ENCODE measurements at regions not wholly inside any gene's neighbourhood (a gene's known extent, or its start where the extent isn't known, plus 50 kb on each side); places are given as distances from the start of the nearest gene placed in this dataset.

DNA sequence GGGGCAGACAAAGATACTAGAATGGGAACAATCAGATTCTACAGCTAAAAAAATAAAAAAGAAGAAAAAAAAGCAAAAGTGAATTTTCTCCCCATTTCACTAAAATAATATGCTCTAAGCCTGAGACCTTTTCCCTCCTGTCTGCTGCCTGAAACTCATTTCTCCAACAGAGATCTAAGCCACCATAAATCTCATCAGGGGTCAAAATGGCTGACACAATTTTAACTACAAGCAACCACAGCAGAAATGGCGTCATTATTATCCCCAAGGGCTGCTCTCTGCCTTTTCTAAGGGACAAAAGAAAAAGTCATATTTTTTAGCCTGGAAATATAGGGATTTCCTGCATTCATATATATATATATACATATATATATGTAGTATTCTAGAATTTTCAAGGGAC is 183.7 kb upstream of the CAMK1G start:
- no peak for DNase-seq (ENCODE audit: low read depth in 2 of 2)

GRCh38 chr1:209400351-209401220 is 182.9 kb upstream of the CAMK1G start:
- DNase-seq (ENCODE audit: low read depth in 2 of 2), result no peak

GRCh38 chr1:209402697-209403096 is 180.8 kb upstream of the CAMK1G start:
- DNase-seq (ENCODE audit: low read depth in 2 of 2), result no peak

DNA sequence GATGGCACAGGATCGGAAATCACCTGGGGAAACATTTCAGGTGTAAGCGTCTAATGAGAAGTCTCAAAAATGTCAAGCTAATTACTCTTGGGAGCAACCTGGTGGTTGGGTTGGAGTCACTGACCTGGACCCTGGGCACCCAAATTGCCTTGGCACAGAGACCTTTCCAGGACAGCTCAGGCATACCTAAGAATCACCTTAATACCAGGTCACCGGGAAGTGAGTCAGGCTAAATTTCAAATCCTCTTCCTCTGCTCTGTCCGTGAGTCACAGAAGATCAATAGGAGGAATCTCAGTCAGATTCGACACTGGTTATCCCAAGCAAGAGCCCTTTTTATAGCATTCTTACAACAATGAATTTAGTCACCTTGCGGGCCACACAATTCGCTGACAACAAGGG is 179.6 kb upstream of the CAMK1G start:
- no peak for DNase-seq (ENCODE audit: low read depth in 2 of 2)

GRCh38 chr1:209404577-209404976 is 178.9 kb upstream of the CAMK1G start:
- DNase-seq (ENCODE audit: low read depth in 2 of 2), result no peak

- DNase-seq (ENCODE audit: low read depth in 2 of 2), result no peak
These were observed 178.2 kb upstream of the CAMK1G start for GRCh38 chr1:209405183-209405814.

GRCh38 chr1:209406168-209406567 is 177.3 kb upstream of the CAMK1G start:
- no peak for DNase-seq (ENCODE audit: low read depth in 2 of 2)

DNA sequence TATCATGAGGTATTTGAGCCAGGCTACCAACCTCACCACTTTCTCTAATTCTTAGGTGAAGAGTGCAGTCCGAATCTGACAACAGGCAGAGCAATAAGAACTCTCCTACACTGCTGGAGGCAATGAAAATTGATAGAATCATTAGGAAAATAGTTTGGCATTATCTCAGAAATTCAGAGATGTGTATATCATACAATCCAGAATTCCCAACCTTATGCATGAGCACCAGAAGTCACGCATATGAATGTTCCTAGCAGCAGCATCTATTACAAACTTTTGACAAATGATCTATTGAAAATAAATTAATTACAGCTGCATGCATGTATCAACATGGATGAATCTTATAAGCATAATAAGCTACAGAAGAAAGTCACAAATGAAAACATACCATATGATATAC is 176.9 kb upstream of the CAMK1G start:
- no peak for DNase-seq (ENCODE audit: low read depth in 2 of 2)

DNA sequence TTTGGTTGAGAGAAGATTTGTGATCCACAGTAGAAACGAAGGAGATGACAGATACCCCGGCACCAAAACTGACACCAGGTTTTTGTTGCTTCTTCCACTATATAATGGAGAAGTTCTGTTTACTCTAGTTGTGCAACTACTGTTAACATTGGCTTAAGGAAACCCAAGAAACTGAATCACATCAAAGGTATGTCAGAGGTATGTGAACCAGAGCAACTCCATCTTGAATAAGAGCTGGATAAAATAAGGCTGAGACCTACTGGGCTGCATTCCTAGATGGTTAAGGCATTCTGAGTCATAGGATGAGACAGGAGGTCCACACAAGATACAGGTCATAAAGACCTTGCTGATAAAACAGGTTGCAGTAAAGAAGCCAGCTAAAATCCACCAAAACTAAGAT is 173.7 kb upstream of the CAMK1G start:
- DNase-seq (ENCODE audit: low read depth in 2 of 2), result no peak

DNA sequence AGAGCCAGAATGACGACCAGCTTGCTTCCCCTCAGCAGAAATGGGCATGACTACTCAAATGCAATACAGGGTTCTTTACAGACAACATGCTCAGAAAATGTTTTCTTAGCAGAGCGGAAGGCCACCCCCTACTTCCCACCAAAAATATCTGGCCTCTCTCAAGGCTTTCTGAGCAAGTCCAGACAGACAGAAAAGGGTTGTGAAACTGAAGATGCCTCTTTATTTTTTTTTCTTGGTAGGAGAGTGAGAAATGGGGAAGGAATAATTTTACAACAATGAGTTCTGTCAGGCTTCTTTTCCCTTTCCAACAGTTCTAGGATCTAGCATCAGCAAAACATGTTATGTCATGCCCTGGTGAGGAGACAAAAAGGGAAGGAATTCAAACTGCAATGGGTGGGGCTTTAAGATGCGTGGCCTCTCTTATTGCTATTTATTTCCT is 172.0 kb upstream of the CAMK1G start:
- no peak for DNase-seq (ENCODE audit: low read depth in 2 of 2)

DNA sequence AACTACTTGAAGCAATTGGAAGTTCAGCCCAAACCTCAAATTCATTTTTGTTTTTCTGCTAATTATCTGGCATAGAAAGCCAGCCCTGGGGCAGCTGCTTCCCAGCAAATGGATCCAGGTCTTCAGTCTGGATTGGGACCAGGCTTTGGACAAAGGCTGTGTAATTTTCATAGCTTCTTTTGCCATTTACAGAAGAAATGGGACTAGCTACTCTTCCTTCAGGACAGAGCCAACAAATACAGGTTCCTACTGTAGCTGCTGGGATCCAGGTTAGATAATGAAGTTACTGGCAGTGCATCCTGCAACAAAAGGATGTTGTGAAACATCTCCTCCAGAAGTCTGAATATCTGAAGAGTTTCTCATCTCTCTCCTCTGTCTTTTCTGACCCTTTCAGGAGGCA is 171.5 kb upstream of the CAMK1G start:
- DNase-seq (ENCODE audit: low read depth in 2 of 2), result no peak

DNA sequence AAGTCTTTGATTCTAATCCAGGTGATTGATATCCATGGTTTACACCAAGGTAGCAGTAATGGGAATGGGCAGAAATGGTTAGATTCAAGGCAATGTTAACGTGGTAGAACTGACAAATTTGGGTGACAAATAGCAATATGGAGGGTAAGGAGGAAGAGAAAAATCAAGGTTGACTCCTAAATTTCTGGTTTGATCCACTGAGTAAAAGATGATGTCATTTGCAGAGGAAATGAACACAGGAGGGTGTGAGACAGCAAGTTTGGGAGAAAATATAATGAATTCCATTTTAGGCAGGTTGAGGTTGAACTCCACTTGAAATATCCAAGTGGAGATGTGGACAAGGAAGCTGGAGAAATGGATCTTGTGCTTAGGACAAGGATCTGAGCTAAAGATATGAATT is 170.9 kb upstream of the CAMK1G start:
- DNase-seq (ENCODE audit: low read depth in 2 of 2), result no peak

GRCh38 chr1:209413062-209413461 is 170.5 kb upstream of the CAMK1G start:
- DNase-seq (ENCODE audit: low read depth in 2 of 2), result no peak

GRCh38 chr1:209414803-209415329 is 168.6 kb upstream of the CAMK1G start:
- DNase-seq (ENCODE audit: low read depth in 2 of 2), result no peak

DNA sequence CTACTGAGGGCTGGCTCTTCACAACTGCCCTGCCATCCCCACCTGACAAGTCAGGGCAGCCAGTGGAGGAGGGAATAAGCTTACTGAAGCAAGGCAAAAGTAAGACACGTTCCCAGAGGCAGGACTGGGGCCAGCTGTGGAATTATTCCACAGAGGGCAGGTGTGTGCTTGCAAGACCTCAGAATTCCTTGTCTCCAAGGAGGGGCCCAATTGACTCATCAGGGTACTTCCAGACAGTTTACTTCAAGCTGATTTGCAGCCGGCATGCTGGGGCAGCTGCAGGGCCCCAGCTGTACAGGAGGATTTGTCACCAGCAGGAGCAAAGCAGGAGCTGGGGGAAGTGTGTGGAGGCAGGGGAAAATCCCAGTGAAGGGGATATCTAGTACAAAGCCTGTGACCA is 167.5 kb upstream of the CAMK1G start:
- DNase-seq (ENCODE audit: low read depth in 2 of 2), result no peak

DNA sequence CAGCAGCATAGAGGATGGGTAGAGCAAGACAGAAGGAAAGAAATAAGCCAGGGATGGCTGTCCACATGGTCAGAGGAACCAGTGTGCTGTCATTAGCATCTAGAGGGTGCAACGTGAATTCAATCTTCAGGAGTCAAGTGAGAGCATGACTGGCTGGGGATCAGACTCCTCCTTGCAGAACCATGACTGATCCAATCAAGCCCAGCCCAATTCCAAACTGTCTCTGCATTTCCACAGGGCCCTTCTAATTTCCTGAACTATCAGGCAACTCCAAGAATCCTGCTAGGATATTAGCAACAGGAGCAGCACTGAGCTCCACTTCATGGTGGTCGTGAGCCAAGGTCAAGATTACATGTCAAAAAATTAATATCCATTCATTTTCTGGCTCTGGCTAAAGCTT is 166.8 kb upstream of the CAMK1G start:
- no peak for DNase-seq (ENCODE audit: low read depth in 2 of 2)

DNA sequence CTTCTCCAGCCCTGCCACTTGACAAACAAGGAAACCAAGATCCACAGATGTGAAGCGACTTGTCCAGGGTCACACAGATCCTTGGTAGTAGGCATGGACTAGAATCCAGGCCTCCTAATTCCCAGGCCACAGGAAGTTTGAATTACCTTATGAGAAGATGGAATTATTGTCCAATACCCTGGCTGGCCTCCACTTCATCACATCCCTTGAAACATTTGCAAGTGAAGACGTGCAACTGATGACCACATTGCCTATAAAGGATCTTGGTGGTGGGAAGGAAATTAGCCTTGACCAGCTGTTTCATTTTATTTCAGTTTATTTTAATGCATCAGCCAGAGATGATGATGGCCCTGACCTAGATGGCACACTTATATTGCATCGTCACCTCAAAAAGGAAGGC is 165.8 kb upstream of the CAMK1G start:
- no peak for DNase-seq (ENCODE audit: low read depth in 2 of 2)

DNA sequence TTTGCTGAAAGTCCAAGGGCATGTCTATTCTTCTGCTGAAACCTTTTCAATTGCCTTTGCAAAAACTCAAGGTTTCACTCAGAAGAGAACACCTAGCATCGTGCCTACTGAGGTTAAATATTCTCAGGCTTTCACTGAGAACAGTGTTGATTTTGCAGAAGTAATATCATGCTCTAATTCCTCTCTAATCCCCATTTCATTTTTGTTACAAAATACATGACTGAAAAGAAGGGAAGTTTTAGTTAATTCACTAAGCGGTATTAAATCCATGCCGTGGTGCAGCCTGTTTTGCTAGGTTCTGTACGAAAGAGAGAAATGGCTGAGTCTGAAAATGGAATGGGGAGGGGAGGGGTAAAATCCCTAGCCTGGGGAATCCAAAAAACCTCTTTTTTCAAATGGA is 163.2 kb upstream of the CAMK1G start:
- no peak for DNase-seq (ENCODE audit: low read depth in 2 of 2)

- DNase-seq (ENCODE audit: low read depth in 2 of 2), result no peak
These were observed 162.3 kb upstream of the CAMK1G start for GRCh38 chr1:209421186-209421585.

- DNase-seq (ENCODE audit: low read depth in 2 of 2), result no peak
These were observed 161.4 kb upstream of the CAMK1G start for GRCh38 chr1:209421978-209422680.

DNA sequence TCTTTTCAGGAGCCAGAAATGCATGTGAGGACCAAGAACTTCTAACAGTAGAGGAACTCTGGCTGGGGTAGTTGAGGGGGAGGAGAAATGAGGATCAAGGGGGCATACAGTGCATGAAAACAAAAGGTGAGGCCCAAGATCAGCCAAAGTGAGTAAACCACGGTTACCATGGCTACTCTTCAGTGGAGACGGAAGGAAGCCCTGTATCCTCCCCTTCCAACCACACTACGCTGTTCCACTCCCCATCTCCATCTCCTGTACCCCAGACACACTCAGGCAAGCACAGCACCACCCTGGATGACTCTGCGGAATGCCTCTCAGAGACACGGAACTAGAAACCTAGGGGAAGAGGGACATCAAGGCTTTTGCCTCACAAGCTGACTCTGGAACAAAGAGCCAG is 157.6 kb upstream of the CAMK1G start:
- DNase-seq (ENCODE audit: low read depth in 2 of 2), result no peak

DNA sequence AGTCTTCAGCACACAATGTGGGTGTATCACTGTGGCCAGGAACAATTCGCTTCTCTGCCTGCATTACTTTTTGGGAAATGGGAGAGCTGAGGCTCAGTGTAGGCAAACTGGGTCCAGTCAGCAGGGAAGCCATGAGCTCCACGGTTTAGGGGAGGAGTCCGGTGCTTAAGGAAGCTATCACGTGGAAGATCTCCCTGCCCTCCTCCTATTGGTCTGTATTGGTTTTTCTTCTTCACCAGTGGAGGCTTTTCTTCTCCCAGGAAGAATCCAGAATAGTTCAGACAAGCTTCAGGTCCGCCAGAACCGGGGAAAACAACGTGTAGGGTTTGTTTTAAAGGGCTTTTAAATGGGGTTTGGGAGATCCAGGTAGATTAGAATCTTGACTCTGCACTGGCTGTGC is 156.2 kb upstream of the CAMK1G start:
- DNase-seq (ENCODE audit: low read depth in 2 of 2), result no peak

DNA sequence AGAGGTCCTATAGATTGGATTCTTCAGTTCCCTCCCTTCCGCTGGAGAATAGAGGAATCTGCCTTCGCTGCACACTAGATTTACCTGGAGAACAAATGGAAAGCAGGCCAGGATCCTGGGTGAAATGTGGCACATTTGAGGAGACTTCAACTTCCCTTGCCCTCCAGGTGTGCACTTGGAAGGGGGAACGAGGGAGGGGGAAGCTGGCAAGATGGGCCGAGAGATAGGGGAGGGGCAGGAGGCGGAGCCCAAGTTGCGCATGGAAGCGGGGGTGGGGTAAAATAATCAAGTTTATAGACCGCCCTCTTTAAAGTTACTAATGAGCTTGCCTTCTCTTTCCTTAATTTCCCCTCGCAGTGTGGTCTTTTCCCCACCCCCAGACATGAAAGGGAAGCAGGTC is 155.7 kb upstream of the CAMK1G start:
- no peak for DNase-seq (ENCODE audit: low read depth in 2 of 2)

Measured in stimulated activated CD8-positive, alpha-beta memory T cell treated with anti-CD3 and anti-CD28 coated beads, Interleukin-2, amount 100 ng/mL, for 48 hours (primary cell).